ENCODE measurements at regions not wholly inside any gene's neighbourhood (a gene's known extent, or its start where the extent isn't known, plus 50 kb on each side); places are given as distances from the start of the nearest gene placed in this dataset.

DNA sequence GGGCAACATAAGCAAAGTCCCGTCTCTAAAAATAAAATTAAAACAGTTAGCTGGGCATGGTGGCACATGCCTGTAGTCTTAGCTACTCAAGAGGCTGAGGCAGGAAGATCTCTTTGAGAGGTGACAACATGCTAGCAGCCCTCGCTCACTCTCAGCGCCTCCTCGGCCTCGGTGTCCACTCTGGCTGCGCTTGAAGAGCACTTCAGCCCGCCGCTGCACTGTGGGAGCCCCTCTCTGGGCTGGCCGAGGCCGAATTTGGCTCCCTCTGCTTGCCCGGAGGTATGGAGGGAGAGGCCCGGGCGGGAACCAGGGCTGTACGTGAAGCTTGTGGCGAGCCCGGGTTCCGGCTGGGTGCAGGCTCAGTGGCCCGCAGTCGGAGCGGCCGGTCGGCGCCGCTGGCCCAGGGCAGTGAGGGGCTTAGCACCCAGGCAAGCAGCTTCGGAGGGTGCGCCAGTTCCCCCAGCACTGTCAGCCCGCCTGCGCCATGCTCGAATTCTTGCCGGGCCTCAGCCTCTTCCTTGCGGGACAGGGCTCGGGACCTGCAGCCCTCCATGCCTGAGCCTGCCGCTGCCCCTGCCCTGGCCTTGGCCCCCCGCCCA is 138.3 kb downstream of the MAP3K21 start:
- TF ChIP-seq, protein P1, sequence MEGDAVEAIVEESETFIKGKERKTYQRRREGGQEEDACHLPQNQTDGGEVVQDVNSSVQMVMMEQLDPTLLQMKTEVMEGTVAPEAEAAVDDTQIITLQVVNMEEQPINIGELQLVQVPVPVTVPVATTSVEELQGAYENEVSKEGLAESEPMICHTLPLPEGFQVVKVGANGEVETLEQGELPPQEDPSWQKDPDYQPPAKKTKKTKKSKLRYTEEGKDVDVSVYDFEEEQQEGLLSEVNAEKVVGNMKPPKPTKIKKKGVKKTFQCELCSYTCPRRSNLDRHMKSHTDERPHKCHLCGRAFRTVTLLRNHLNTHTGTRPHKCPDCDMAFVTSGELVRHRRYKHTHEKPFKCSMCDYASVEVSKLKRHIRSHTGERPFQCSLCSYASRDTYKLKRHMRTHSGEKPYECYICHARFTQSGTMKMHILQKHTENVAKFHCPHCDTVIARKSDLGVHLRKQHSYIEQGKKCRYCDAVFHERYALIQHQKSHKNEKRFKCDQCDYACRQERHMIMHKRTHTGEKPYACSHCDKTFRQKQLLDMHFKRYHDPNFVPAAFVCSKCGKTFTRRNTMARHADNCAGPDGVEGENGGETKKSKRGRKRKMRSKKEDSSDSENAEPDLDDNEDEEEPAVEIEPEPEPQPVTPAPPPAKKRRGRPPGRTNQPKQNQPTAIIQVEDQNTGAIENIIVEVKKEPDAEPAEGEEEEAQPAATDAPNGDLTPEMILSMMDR (conservative IDR thresholded peaks at IDR 0.05 in 1 of 2, IDR thresholded peaks at IDR 0.05 in 1 of 2; ENCODE audit: low read depth in 1 of 2, low read length in 2 of 2): no peak
- TF ChIP-seq EZH2 (IDR thresholded peaks at IDR 0.05; ENCODE audit: low read length, missing control alignments): no peak

Measured in fibroblast of lung (primary cell).